ENCODE measurements at regions not wholly inside any gene's neighbourhood (a gene's known extent, or its start where the extent isn't known, plus 50 kb on each side); places are given as distances from the start of the nearest gene placed in this dataset.

- TF ChIP-seq CTCF (IDR thresholded peaks at IDR 0.05; ENCODE audit: borderline replicate concordance, extremely low read depth, low read length, poor library complexity, severe bottlenecking) (no peak), EZH2 (IDR thresholded peaks at IDR 0.05; ENCODE audit: borderline replicate concordance, low read depth, low read length, severe bottlenecking) (no peak)
Observed at GRCh38 chr18:78612801-78613200, 366.8 kb upstream of the SALL3 start.

Data from DND-41 (cell line).